BJ (cell line): ENCODE measurements at regions not wholly inside any gene's neighbourhood (a gene's known extent, or its start where the extent isn't known, plus 50 kb on each side); places are given as distances from the start of the nearest gene placed in this dataset.

Source experiments
- CTCF ChIA-PET: fragments of 350-600 bp; formaldehyde crosslinking; extraction: SDS; loops from one replicate; lab custom pipeline; 2021; ENCODE audit warnings: antibody characterized with exemption, inconsistent platforms; lab: Yijun Ruan, JAX
- POLR2A ChIA-PET: fragments of 300-600 bp; sonication (Branson Sonifier 250); formaldehyde crosslinking; extraction: SDS; loops from one replicate; lab custom pipeline; 2021; ENCODE audit warnings: antibody characterized with exemption; lab: Charles Lee
- DNase-seq: peaks from one replicate; pipeline ENCODE4 v3.0.0-alpha.2; 2011; ENCODE audit warnings: low read depth
- H3K27me3 ChIP-seq: 2 replicates; pipeline ENCODE4 v1.6.0; 2011; ENCODE audit warnings: low read length; ENCODE audit not compliant: control insufficient read depth, insufficient read depth
- H3K36me3 ChIP-seq: 2 replicates; pipeline ENCODE4 v1.5.1; 2011; ENCODE audit warnings: low read length; ENCODE audit not compliant: control insufficient read depth, insufficient read depth
- H3K4me3 ChIP-seq: 2 replicates; pipeline ENCODE4 v1.5.1; 2011; ENCODE audit warnings: low read depth, mild to moderate bottlenecking, control low read depth, low read length
- CTCF ChIP-seq: IDR thresholded peaks from 2 replicates; pipeline ENCODE4 v1.5.1; 2011; ENCODE audit warnings: low read depth, mild to moderate bottlenecking, control low read depth, inconsistent platforms, low read length, moderate library complexity; ENCODE audit not compliant: insufficient read depth

GRCh38 chr7:51455086-51455485 lies 138.5 kb upstream of the COBL start:
- POLR2A ChIA-PET: no interaction called here
- H3K4me3 ChIP-seq: no peak overlapping the region
- CTCF ChIA-PET: interaction anchor here (1.7 kb wide), 1 partner anchor 11 kb away, joined by 3 read pairs; no protein-coding TSS in a partner anchor
- TF ChIP-seq CTCF: no peak
- DNase-seq: no peak
- H3K36me3 ChIP-seq: no peaks in the 10 kb centered on the region
- no peaks in the 10 kb centered on the region for H3K27me3 ChIP-seq

- ChIA-PET CTCF (no interaction called here), POLR2A (no interaction called here)
- H3K4me3 ChIP-seq: no peak overlapping the region
- no peaks in the 10 kb centered on the region for H3K27me3 ChIP-seq
- DNase-seq: no peak
- no peak for TF ChIP-seq CTCF
- H3K36me3 ChIP-seq: no peaks in the 10 kb centered on the region
Observed at GRCh38 chr7:51452694-51453093, 136.1 kb upstream of the COBL start.

GRCh38 chr7:51451751-51452476 lies 135.3 kb upstream of the COBL start:
- H3K27me3 ChIP-seq: no peaks in the 10 kb centered on the region
- H3K36me3 ChIP-seq: no peaks in the 10 kb centered on the region
- TF ChIP-seq CTCF: no peak
- no peak overlapping the region for H3K4me3 ChIP-seq
- POLR2A ChIA-PET: no interaction called here
- CTCF ChIA-PET: no interaction called here
- DNase-seq: no peak

GRCh38 chr7:51450541-51450940 lies 133.9 kb upstream of the COBL start:
- Histone ChIP-seq H3K4me3 (no peak overlapping the region), H3K36me3 (no peaks in the 10 kb centered on the region), H3K27me3 (no peaks in the 10 kb centered on the region)
- no peak for TF ChIP-seq CTCF
- no peak for DNase-seq
- ChIA-PET POLR2A (no interaction called here), CTCF (no interaction called here)

GRCh38 chr7:51446785-51447184 lies 130.2 kb upstream of the COBL start:
- no peak overlapping the region for H3K4me3 ChIP-seq
- H3K27me3 ChIP-seq: no peaks in the 10 kb centered on the region
- no peak for TF ChIP-seq CTCF
- ChIA-PET CTCF (no interaction called here), POLR2A (no interaction called here)
- no peak for DNase-seq
- no peaks in the 10 kb centered on the region for H3K36me3 ChIP-seq
